ENCODE measurements at regions not wholly inside any gene's neighbourhood (a gene's known extent, or its start where the extent isn't known, plus 50 kb on each side); places are given as distances from the start of the nearest gene placed in this dataset.
A peak's percentile ranks its signal among the peaks of the same experiment; 100 is the strongest.

- Mint-ChIP-seq H3K27me3 (ENCODE audit: insufficient read depth, unreplicated experiment) (no peaks in the 10 kb centered on the region), H3K9me3 (ENCODE audit: unreplicated experiment) (no peaks in the 10 kb centered on the region), H3K4me1 (ENCODE audit: insufficient read depth, unreplicated experiment) (peaks cover 7% of the 10 kb centered on the region), H3K4me3 (ENCODE audit: unreplicated experiment) (no peak overlapping the region), H3K36me3 (ENCODE audit: insufficient read depth, unreplicated experiment) (peaks cover 6% of the 10 kb centered on the region), H3K27ac (ENCODE audit: low read depth, unreplicated experiment) (no peak overlapping the region)
- ChIA-PET CTCF (interaction anchor here (0.6 to 1.1 kb wide), 3 partner anchors 9 to 265 kb away, joined by 3 read pairs; no protein-coding TSS in a partner anchor), POLR2A (interaction anchor here (1.3 to 1.6 kb wide), 2 partner anchors 15 to 32 kb away, joined by 4 to 5 read pairs; no protein-coding TSS in a partner anchor)
- TF ChIP-seq CTCF (IDR thresholded peaks at IDR 0.05; ENCODE audit: unreplicated experiment), result no peak
- no TSS peak for BruUV-seq (replicated peaks)
- DNase-seq (ENCODE audit: unreplicated experiment), result no peak
- intact Hi-C loops (cut with micrococcal nuclease), result no loop called here
Observed at GRCh38 chr12:105575235-105575634, 244.7 kb downstream of the C12orf75 start.

- Mint-ChIP-seq H3K36me3 (ENCODE audit: insufficient read depth, unreplicated experiment) (peaks cover 6% of the 10 kb centered on the region), H3K4me3 (ENCODE audit: unreplicated experiment) (no peak overlapping the region), H3K9me3 (ENCODE audit: unreplicated experiment) (no peaks in the 10 kb centered on the region), H3K27me3 (ENCODE audit: insufficient read depth, unreplicated experiment) (no peaks in the 10 kb centered on the region), H3K4me1 (ENCODE audit: insufficient read depth, unreplicated experiment) (peaks cover 7% of the 10 kb centered on the region), H3K27ac (ENCODE audit: low read depth, unreplicated experiment) (no peak overlapping the region)
- DNase-seq (ENCODE audit: unreplicated experiment), result no peak
- CTCF ChIA-PET, result no interaction called here
- POLR2A ChIA-PET, result interaction anchor here (1.1 kb wide), 1 partner anchor 14 kb away, joined by 3 read pairs; no protein-coding TSS in a partner anchor
- BruUV-seq (replicated peaks), result no TSS peak
- intact Hi-C loops (cut with micrococcal nuclease), result no loop called here
- no peak for TF ChIP-seq CTCF (IDR thresholded peaks at IDR 0.05; ENCODE audit: unreplicated experiment)
Observed at GRCh38 chr12:105576261-105576660, 245.8 kb downstream of the C12orf75 start.

GRCh38 chr12:105580821-105581352 is 250.4 kb downstream of the C12orf75 start:
- H3K9me3 Mint-ChIP-seq (ENCODE audit: unreplicated experiment), result no peaks in the 10 kb centered on the region
- ChIA-PET POLR2A (interaction anchor here (0.6 to 1.1 kb wide), 3 partner anchors 9 to 13 kb away, joined by 3 read pairs; no protein-coding TSS in a partner anchor), CTCF (interaction anchor here (0.5 kb wide), 1 partner anchor 124 kb away, joined by 3 read pairs; no protein-coding TSS in a partner anchor)
- no peaks in the 10 kb centered on the region for H3K27me3 Mint-ChIP-seq (ENCODE audit: insufficient read depth, unreplicated experiment)
- no TSS peak for BruUV-seq (replicated peaks)
- TF ChIP-seq CTCF (IDR thresholded peaks at IDR 0.05; ENCODE audit: unreplicated experiment), result no peak
- H3K4me1 Mint-ChIP-seq (ENCODE audit: insufficient read depth, unreplicated experiment), result no peaks in the 10 kb centered on the region
- no peak overlapping the region for H3K4me3 Mint-ChIP-seq (ENCODE audit: unreplicated experiment)
- peaks cover 6% of the 10 kb centered on the region for H3K36me3 Mint-ChIP-seq (ENCODE audit: insufficient read depth, unreplicated experiment)
- peak; percentile 14 for DNase-seq (ENCODE audit: unreplicated experiment)
- intact Hi-C loops (cut with micrococcal nuclease), result no loop called here
- no peak overlapping the region for H3K27ac Mint-ChIP-seq (ENCODE audit: low read depth, unreplicated experiment)

- no TSS peak for BruUV-seq (replicated peaks)
- intact Hi-C loops (cut with micrococcal nuclease), result no loop called here
- no peaks in the 10 kb centered on the region for H3K4me1 Mint-ChIP-seq (ENCODE audit: insufficient read depth, unreplicated experiment)
- no peaks in the 10 kb centered on the region for H3K9me3 Mint-ChIP-seq (ENCODE audit: unreplicated experiment)
- no peak for TF ChIP-seq CTCF (IDR thresholded peaks at IDR 0.05; ENCODE audit: unreplicated experiment)
- ChIA-PET CTCF (interaction anchor here (0.6 to 1.0 kb wide), 2 partner anchors 91 to 640 kb away, joined by 3 read pairs; no protein-coding TSS in a partner anchor), POLR2A (interaction anchor here (1.0 kb wide), 1 partner anchor 8 kb away, joined by 3 read pairs; no protein-coding TSS in a partner anchor)
- DNase-seq (ENCODE audit: unreplicated experiment), result no peak
- no peak overlapping the region for H3K27ac Mint-ChIP-seq (ENCODE audit: low read depth, unreplicated experiment)
- H3K27me3 Mint-ChIP-seq (ENCODE audit: insufficient read depth, unreplicated experiment), result no peaks in the 10 kb centered on the region
- no peak overlapping the region for H3K4me3 Mint-ChIP-seq (ENCODE audit: unreplicated experiment)
- peaks cover 6% of the 10 kb centered on the region for H3K36me3 Mint-ChIP-seq (ENCODE audit: insufficient read depth, unreplicated experiment)
Observed at GRCh38 chr12:105581420-105581819, 250.9 kb downstream of the C12orf75 start.

Measured in MCF 10A (cell line).